ENCODE measurements at regions not wholly inside any gene's neighbourhood (a gene's known extent, or its start where the extent isn't known, plus 50 kb on each side); places are given as distances from the start of the nearest gene placed in this dataset.

- DNase-seq (ENCODE audit: low read depth in 2 of 2), result no peak
These were observed 56.0 kb upstream of the CD53 start for GRCh38 chr1:110816945-110817344.

- no peak for DNase-seq (ENCODE audit: low read depth in 2 of 2)
These were observed 61.4 kb upstream of the CD53 start for GRCh38 chr1:110811529-110811928.

GRCh38 chr1:110800079-110800478, 72.9 kb upstream of the CD53 start:
- DNase-seq (ENCODE audit: low read depth in 2 of 2), result no peak

GRCh38 chr1:110798691-110799256, 74.2 kb upstream of the CD53 start:
- no peak for DNase-seq (ENCODE audit: low read depth in 2 of 2)

GRCh38 chr1:110788673-110789072, 84.3 kb upstream of the CD53 start:
- DNase-seq (ENCODE audit: low read depth in 2 of 2), result no peak

- no peak for DNase-seq (ENCODE audit: low read depth in 2 of 2)
These were observed 85.4 kb upstream of the CD53 start for GRCh38 chr1:110787328-110788071.

GRCh38 chr1:110786802-110787327, 86.1 kb upstream of the CD53 start:
- no peak for DNase-seq (ENCODE audit: low read depth in 2 of 2)

GRCh38 chr1:110785612-110786011, 87.3 kb upstream of the CD53 start:
- DNase-seq (ENCODE audit: low read depth in 2 of 2), result no peak

GRCh38 chr1:110785055-110785454, 87.9 kb upstream of the CD53 start:
- DNase-seq (ENCODE audit: low read depth in 2 of 2), result no peak

GRCh38 chr1:110783292-110783918, 89.5 kb upstream of the CD53 start:
- peak; percentile 27 to 35 for DNase-seq (ENCODE audit: low read depth in 2 of 2)

GRCh38 chr1:110781525-110781924, 91.4 kb upstream of the CD53 start:
- DNase-seq (ENCODE audit: low read depth in 2 of 2), result no peak

- DNase-seq (ENCODE audit: low read depth in 2 of 2), result peak; percentile 44 to 66
These were observed 92.1 kb upstream of the CD53 start for GRCh38 chr1:110780600-110781484.

GRCh38 chr1:110779636-110780035, 93.3 kb upstream of the CD53 start:
- DNase-seq (ENCODE audit: low read depth in 2 of 2), result no peak

GRCh38 chr1:110778821-110779220, 94.1 kb upstream of the CD53 start:
- DNase-seq (ENCODE audit: low read depth in 2 of 2), result no peak

- no peak for DNase-seq (ENCODE audit: low read depth in 2 of 2)
These were observed 95.7 kb upstream of the CD53 start for GRCh38 chr1:110777228-110777627.

- no peak for DNase-seq (ENCODE audit: low read depth in 2 of 2)
These were observed 98.5 kb upstream of the CD53 start for GRCh38 chr1:110774398-110774797.

- DNase-seq (ENCODE audit: low read depth in 2 of 2), result no peak
These were observed 99.1 kb upstream of the KCNA3 start for GRCh38 chr1:110773813-110774212.

GRCh38 chr1:110771245-110772022, 96.7 kb upstream of the KCNA3 start:
- no peak for DNase-seq (ENCODE audit: low read depth in 2 of 2)

- no peak for DNase-seq (ENCODE audit: low read depth in 2 of 2)
These were observed 96.1 kb upstream of the KCNA3 start for GRCh38 chr1:110770832-110771231.

- DNase-seq (ENCODE audit: low read depth in 2 of 2), result no peak
These were observed 93.9 kb upstream of the KCNA3 start for GRCh38 chr1:110768605-110769004.

GRCh38 chr1:110766336-110766647, 91.6 kb upstream of the KCNA3 start:
- no peak for DNase-seq (ENCODE audit: low read depth in 2 of 2)

Data from activated CD4-positive, alpha-beta T cell treated with anti-CD3 and anti-CD28 coated beads for 24 hours (primary cell).